ENCODE measurements at regions not wholly inside any gene's neighbourhood (a gene's known extent, or its start where the extent isn't known, plus 50 kb on each side); places are given as distances from the start of the nearest gene placed in this dataset.
"Not testable (repeated sequence)": the region's sequence is repeated elsewhere in the genome, so short reads cannot be mapped to it uniquely, and the experiment has no call there.

DNA sequence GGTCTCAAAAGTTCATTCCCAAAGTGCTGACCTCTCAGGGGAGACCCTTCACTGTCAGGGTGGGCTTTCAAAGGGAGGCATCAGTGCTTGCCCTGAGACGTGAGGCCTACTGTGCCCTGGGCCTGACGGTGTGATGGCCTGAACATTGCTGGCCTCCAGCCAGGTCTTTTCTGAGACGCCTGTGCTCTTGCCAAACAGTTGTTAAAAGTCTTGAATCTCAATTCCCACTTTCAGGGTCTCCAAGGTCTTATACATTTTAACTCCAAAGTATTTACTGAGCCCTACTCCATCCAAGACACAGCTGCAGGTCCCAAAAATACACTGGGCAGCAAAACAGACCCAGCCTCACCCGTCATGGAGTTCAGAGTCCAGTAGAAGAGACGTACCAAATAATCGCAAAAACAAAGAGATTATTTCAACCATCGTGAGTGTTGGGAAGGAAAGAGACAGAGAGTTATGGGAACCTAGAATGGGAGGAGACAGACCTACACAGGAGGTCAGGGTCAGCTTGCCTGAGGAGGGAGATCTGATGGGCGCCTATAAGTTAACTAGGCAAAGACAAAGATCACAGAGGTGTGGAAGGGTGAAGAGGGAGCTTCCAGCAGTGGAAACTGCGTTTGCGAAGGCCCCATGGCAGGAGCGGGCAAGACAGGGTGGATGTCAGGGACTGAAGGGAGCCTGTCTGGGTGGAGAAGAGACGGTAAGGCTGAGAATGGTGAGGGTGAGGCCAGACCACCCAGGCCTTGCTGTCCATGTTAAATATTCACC, 446.3 kb downstream of the PREX1 start:
- no peak for DNase-seq (ENCODE audit: low spot score)

DNA sequence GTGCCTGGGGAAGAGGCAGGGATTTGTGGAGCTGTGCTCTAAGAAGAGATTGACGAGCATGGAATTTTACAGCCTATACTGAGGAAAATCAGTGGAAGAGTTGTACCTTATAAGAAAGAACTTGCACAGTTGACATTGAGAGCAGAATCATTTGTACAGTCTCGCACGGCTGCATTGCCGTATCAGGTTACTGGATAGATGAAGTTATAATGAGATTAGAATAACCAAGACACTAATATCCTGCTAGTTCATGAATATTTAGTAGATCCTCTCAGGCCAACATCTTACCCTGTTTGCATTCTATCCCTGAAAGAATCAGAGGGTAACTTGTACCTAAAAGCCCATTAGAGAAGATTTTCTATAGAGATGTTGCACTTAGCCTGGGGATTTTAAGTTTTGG, 447.1 kb downstream of the PREX1 start:
- DNase-seq (ENCODE audit: low spot score) = no peak

DNA sequence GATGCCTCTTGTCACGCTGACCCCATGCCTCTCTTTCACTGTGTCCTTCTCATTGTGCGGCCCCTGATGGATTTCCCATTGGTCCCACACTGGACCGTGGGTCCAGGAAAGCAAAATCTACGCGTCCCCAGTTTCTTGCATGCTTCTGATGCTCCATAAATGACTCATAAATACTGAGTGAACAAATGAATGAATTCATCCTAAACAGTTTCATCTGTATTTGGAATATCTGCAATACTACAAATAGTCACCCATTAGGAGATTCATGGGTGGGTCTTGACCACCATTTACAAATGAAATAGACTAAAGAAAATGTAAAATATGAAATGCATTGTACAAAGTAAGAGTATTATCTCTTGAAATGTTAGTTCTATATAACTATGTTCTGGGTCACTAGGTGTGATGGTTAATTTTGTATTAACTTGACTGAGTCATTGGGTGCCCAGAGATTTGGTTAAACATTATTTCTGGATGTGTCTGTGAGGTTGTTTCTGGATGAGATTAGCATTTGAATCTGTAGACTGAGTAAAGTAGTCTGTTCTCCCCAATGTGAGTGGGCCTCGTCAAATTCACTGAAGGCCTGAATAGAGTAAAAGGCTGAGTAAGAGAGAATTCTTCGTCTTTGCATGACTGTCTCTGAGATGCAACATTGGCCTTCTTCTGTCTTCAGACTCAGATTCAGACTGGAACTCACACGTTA, 448.7 kb downstream of the PREX1 start:
- no peak for DNase-seq (ENCODE audit: low spot score)

DNA sequence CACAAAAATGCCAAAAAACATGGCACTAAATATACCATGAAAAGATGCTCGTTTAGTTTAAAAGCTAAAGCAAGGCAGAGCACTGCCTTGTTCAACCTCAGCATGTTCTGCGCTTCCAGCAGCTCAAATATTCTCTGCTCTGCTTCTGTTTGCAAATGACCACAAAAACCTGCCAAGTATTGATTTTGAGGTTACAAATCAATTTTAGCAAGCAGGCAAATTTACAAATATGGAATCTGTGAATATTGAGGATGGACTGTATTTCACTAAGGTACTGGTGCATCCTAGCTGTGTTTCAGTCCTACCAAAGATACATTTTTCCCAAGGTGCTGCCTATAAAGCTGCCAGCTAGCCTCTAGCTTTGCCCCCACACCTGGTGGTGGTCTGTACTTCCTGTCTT, 449.9 kb downstream of the PREX1 start:
- DNase-seq (ENCODE audit: low spot score) = no peak

DNA sequence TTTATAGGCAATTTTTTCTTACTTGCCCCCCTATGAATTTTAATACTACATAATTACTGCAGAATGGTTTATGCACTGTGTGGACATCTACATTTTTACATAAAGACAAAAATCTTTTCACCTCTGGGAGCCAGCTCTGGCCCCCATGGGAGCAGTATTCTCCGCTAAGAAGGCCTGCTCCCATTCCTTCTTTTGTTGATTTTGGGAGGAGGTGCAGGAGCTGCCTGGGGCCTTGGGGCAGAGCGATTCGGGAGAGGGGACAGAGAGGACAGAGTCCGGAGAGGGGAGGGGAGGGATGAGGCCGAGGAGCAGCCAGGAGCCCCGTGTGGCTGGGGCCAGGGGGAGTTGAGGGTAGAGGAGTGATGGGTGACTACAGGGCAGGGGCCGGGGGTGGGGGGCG, 452.0 kb downstream of the PREX1 start:
- no peak for DNase-seq (ENCODE audit: low spot score)

DNA sequence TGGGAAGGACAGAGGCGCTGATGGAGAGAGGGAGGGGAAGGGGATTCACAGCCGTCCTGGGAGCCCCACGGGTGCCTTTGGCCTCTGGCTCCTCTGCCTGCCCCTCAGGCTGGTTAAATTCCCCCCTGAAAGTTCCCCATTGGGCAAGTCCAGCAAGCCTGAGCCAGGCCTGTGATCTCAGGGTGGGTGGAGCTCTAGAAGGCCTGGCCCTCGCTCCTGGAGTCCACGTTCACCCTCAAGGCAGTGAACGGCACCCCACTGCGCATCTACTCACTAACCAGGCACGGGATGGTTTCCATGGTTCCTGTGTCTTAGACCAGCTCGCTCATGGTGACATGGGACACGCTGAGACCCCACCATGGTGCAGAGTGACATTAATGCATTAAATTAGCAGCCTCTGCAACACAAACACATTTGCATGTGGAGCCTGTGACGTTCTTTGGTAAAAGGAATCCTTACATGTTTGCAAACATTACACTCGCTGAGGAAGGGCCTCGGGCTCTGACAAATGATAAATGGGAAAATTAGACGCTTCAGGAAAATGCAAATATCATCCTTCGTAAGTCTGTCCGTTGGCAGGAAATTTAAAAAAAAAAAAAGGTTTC, 452.7 kb downstream of the PREX1 start:
- no peak for DNase-seq (ENCODE audit: low spot score)

DNA sequence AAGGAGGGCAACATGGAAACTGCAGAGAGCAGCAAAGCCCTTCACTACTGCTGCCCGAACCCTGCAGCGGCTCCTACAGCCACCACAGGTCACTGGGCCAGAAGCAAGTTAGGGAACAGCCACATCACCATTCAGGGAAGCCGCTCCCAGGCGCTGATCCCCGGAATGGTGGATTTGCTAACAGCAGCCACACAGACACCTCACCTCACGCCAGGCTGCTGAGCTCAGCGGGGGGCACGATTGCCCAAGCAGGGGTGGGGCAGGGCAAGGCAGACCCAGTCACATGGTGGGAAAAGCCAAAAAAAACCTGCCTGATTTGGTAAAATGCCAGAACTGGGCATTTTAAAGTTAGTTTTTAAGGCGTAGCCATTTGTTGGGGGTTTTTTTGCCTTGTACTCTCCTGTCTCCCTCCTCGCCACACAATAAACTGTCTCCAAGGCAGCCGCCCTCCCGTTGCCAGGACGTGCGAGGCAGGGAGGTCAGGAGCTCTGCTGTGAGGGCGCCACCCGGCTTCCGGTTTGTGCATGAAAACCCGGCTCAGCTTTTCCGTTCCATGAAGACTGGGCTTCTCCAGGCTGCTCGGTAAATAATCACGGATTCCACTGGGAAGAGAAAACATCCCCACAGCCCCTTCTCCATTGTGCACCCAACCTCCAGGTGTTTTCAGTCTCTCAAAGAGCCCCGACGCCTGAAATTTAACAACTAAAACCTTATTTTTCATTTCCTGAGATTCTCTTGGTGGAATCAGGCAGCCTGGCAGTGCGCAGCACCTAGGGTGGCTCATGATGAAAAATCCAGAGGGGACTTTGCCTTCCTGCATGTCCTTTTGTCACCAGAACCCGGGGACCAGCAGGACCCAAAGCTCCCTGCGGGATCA, 453.5 kb downstream of the PREX1 start:
- peak; percentile 13 for DNase-seq (ENCODE audit: low spot score)

DNA sequence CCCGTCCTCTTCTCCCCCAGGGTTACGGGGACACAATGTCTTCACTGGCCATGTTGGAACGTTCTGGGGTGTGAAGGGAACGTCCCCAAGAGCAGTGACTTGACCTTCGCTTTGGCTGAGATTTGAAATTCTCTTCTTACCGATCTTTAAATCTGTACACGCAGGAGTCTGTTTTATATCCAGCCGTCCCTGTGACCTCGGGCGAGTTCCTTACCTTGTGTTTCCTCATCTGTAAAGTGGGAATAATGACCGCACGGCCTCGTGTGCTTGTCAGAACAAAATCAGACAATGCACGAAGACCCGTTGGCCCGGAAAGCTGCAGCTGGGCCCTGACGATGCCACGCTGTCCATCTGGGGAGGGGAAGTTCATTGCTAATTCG, 454.3 kb downstream of the PREX1 start:
- no peak for DNase-seq (ENCODE audit: low spot score)

DNA sequence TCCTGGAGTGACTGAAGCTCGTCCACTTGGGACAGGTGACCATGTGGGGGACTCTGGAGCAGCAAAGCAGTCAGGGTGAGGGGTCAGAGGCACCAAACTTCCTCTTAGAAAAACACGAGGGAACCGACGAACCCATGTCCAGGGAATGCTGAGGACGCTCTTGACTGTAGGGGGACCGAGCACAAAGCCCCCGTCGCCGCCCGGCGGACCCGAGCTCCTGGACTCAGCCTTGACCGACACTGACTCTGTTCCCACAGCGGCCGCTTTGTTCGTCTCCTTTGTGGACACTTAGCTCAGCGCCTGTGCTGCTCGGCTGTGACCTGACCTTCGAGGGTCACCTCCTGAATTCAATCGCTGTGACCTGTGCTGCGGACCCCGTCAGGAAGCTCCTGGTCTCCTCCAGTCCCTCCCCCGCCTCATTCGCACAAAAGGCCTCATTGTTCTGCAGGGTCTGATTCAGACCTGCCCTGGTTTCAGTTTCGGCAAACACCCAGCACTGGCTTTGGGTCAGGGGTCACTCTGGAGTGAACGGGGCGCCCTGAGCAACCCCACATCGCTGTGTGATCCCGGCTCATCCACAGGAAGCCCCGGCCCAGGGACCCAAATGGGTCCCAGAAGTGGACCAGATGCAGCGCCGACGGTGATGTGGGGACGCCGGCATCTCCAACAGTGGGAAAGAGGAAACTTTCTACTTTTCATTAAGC, 454.8 kb downstream of the PREX1 start:
- not testable (repeated sequence) for DNase-seq (ENCODE audit: low spot score)

DNA sequence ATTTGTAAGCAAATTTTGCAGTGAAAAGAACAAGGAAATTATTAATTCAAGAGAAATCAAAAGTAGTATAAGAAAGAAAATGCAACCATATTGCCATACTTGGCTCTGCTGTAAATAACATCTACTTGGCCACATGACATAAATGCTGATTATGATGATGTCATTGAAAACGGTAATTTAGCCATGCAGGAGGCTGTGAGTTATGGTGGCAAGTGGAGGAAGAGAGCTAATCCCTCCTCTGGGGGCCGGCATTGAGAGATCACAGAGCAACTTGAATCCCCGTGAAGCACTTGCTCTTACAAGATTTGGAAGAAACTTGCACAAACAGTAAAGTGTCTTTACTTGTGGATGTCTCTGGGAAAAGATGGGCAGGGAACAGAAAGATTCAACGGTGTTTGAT, 456.6 kb downstream of the PREX1 start:
- DNase-seq (ENCODE audit: low spot score) = no peak

DNA sequence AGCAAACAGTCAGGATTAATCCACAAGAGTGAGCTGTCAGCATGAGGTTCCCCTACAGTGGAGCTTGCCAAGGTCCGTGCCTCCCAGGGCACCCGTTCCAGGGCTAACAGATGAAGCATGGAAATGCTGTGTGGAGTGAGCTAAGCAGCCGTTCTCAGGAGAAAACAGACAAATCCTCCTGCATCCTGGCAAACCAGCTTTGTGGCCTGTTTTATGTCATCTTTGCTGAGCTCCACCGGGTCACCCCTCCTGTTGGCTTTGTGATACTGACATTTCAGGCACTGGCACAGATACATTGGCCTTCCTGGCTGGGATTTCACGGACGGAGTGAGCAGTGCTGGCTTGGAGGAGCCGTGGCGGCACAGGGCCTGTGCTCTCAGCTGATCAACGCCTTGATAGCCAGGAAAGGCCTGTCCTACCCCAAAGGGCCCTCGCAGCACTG, 459.2 kb downstream of the PREX1 start:
- peak; percentile 14 for DNase-seq (ENCODE audit: low spot score)

DNA sequence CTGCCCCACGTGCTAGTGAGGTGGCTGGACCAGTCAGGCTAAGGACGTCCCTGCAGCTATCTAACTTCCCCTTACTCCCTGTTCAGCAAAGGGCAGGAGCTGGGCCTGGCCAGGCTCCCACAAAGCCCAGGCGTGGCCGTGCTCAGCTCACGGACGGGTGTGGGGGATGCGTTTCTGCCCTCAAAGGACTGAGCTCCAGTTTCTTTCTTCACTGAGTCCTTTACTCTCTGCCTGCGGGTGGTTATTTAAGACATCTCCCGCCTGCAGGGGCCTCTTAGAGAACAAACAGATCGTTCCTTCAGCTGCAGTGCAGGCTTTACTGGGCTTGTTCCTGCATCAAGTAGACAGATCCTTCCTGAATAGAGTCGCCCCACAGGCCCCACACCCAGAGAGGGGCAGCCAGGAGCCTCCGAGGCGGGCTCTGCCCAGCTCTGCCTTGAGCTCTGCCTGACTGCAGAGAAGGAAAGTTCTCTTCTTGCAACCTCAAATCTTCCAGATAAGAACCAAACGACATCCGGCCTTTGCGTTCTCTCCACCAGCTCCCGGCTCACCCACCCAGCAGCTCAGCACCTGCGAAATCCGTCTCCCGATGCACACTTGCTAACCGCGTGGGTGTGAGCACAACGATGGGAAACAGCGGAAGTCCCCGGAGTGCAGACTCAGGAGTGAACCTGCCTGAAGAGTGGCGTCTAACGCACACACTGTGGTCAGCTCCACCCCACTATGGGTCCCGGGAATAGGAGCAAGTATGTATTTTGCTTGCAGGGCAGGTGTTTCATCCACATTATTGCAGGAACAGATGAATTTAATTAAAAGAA, 460.0 kb downstream of the PREX1 start:
- DNase-seq (ENCODE audit: low spot score) = not testable (repeated sequence)

DNA sequence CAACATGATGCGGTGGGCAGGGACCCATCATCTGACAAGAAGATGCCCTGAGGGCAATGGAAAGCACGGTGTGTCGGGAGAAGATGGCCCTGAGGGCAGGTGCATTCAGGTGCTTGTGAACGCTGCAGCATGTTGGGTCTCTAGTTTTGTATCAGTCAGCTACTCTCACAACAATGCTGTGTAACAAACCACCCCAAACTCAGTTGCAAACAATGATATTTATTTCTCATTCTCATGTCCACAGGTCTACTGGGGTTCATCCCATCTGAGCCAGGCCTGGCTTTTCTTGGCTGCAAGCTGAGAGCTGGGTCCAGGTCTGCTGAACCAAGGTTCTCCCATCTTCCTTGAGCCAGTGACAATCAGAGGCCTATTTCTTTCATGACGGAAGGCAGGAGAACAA, 461.6 kb downstream of the PREX1 start:
- no peak for DNase-seq (ENCODE audit: low spot score)

DNA sequence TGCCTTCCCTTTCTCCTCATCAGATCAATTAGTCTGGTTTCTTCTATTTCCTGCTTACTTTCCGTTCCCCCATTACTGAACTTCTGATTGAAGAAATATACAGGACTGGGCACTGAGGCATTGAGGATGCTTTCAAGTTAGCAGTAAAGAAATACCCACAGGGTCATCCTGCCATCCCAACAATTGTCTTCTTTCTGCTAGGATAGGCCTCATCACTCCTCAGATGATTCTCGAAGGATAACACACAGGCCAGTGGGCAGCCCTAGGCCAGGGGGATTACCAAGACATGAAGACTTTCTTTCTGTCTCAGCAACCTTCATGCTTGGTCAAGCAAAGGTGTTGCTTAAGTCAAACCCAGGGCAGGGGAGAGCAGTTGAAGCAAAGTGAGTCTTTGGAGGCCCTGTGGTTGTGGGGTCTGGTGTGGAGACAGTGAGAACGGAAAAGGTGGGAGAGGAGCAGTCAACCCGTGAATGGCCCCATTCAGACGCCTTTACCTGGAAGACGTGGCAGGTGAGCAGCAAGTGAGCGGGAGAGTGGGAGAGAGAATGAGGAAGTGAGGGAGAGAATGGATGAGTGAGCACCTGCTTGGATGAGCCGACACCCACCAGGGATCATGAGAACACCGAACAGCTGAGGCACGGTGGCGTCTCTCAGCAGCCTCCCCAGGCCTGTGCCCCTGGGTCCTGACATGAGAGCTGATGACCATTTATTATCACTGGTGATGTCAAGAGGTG, 462.9 kb downstream of the PREX1 start:
- DNase-seq (ENCODE audit: low spot score) = no peak

DNA sequence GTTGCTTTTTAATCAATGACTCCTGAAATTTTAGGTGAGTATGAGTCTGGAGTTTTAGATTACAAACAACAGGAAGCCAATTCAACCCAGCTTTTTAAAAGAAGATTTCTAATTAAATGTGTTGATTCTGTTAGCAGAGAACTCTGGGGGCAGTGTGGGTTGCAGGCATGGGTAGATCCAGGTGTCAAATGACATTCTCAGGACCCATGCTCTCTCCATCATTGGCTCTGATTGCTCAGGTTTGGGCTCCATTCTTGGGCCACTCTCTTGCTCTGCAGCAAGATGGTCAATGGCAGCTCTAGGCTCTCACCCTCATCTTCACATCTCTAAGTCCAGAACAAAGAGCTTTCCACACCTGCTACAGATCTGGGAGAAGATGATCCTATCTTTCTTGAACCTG, 463.7 kb downstream of the PREX1 start:
- no peak for DNase-seq (ENCODE audit: low spot score)

DNA sequence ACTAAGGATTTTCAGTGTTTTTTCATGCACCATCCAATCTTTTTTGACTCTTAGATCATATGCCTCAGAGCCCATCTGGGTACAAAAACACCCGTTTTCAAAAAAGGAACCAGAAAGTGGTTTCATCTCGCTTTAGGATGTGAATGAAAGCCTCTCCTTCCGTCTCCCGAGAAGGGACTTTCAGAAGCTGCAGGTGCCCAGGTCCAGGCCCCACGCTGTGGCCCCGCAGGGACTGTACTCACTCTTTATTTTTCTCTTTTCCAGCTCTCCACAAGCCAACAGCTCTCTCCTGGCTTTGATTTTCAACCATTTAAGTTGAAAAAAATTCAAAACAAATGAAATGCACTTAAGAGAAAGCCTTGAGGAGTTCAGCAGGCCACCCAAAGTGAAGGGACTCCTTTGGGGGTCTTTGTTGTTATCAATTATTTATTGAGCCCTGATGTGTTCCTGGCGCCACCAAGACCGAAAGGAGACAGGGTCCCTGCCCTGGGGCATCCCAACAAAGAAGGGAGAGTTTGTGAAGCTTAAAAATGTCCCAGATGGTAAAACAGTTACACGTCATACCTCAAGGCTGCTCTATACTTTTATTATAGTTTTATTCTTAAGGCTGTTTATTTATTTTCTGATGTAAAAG, 467.3 kb downstream of the PREX1 start:
- DNase-seq (ENCODE audit: low spot score) = no peak

DNA sequence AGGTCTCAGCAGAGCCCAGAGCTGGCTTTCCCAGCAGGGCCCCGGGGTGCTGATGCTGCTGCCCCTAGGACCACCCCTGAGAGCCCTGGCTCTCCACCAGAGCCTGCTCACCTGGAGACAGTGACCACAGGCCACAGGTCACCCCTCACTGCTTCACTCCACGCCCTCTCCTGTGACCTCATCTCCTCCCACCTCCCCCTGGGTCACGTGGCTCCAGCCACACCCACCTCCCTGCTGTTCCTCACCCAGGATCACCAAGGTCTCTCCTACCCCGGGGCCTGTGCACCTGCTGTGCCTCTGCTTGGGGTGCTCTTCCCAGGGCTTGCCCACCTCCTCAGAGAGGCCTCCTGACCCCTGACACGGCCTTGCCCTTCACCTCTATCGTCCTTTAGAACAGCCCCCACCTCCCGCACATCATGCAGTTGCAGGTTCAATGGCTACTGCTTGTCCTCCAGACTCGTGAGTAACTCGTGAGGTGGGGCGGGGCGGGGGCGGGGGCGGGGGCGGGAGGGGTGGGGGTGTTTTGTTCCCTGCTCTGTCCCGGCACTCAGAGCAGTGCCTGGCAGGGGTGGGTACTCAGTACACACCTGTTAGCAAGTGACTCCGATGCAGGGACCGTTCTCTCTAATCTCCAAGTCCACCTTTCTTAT, 468.0 kb downstream of the PREX1 start:
- DNase-seq (ENCODE audit: low spot score) = no peak

DNA sequence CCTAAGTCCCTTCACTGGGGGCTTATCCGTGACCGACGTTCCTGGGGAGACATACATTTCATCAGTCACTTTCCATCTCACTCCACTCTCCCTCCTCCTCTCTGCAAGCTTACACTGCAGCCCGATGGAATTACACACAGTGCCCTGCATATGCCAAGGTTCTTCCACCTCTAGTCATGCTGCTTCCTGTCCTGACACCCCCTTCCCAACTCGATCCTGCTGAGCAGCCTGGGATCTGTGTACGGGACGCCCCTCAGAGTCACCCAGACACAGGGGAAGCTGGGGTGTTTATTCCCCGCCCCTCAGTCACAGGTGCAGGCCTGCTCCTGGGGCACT, 468.8 kb downstream of the PREX1 start:
- DNase-seq (ENCODE audit: low spot score) = not testable (repeated sequence)
